ENCODE measurements at regions not wholly inside any gene's neighbourhood (a gene's known extent, or its start where the extent isn't known, plus 50 kb on each side); places are given as distances from the start of the nearest gene placed in this dataset.
"Not testable (repeated sequence)": the region's sequence is repeated elsewhere in the genome, so short reads cannot be mapped to it uniquely, and the experiment has no call there.

DNA sequence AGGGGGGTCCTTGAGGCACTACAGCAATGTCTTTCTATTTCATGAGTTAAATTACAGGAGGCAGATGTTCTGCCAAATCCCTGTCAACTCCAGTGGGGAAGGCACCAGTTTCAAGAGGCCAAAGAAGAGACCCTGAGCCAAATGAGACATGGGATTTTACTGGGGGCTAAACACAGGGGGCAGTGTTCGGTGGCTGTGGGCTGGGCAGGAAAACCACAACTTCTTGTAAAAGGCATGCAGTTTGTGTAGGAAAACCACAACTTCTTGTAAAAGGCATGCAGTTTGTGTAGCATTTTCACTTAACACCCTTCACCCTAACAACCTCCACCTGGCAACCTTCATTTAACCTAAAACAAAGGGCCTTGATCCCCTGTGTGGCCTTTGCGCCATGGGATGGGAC, 61.0 kb downstream of the POLR2M start:
- DNase-seq: no peak

DNA sequence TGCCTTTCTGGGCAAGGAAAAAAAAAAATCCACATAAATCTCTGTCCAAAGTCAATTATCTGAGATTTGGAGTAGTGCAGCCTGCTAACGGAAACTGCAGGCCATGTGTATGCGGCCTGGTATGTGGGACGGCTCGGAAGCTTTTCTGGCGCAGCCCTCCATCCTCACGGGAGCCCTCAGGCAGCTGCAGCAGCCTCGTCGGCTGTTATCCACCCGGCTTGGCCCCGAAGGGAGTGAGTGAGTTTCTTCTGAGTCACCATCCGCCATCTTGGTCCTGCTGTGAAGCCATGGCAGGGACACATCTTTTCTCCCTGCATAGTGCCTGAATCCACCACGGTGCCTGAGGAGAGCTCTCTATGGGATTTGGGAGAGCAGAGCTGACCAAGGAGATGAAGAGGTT, 62.8 kb downstream of the POLR2M start:
- no peak for DNase-seq

DNA sequence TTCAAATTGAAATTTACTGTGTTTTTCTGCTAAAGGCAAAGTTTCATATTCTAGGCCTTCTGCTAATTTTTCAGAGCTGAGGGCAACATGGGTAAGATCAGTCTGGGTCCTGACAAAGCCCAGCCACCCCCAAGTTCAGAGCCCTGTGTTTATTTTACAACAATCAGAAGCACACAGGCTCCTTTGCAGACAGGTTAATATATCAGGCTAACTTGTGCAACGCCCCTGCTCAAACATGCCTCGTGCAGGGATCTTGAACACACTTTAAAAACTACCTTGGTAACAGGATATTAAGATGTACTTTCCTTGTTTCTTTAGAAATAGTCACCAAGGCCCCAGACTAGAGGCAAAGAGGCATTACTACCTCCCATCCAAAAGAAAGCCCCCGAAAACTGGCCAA, 64.0 kb downstream of the POLR2M start:
- DNase-seq: no peak

DNA sequence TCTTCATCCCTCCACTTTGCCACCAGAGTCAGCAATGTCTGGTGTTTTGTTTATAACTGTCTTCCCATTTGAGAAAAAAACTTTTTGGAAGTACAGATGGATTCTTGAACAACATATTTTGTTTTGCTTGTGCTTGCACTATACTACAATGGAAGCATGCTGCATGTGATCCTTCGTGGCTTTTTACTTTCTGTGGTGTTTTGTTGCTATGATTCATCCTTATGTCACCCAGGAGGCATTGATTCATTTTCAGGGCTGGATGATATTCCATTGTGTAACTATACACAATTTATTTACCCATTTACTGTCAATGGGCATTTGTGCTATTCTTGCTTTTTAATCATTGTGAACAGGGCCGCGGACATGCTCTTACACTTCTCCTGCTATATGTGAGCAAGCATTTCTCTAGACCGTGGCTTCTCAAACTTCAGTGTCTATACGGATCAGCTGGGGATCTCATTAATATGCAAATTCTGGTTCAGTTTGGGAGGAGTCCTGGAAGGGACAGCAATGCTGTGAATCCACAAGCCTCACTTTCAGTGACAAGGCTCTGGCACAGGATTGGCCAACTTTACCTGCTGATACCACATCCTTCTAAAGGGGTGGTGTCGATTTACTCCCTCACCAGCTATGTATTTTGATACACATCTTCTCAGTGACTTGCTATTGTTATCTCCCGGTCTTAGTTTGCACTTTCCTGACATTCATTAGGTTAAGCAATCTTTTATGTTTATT, 65.9 kb downstream of the POLR2M start:
- peak; percentile 58 to 76 for DNase-seq

DNA sequence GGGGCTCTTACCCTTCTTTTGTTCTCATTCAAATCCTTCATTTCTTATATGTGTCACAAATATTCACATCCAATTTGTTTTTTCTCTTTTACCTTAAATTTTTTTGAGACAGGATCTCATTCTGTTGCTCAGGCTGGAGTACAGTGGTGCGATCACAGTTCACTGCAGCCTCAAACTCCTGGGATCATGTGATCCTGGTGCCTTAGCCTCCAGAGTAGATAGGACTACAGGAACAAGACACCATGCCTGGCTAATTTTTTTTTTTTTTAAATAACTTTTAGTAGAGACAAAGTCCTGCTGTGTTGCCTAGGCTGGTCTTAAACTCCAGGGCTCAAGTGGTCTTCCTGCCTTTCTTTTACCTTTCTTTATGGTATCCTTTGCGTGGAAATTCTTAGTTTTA, 66.5 kb downstream of the POLR2M start:
- no peak for DNase-seq

DNA sequence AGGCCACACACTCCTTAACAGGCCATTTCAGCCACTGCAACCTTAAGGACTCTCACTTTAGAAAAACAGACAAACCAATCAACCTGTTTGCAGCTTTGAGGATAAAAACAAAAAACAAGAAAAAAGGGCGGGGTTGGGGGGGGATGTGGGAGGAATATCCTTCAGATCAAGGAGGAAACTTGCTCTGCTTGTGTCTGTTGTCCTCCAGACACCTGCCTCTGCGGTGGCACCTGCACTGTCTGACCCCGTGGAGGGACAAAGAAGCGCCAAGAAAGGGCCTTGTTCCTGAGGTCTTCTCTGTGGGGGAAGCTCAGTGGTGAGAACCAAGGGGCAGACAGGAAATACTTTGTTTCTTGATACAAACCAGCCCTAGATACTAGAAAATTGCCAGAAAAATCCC, 70.5 kb downstream of the POLR2M start:
- DNase-seq: no peak

DNA sequence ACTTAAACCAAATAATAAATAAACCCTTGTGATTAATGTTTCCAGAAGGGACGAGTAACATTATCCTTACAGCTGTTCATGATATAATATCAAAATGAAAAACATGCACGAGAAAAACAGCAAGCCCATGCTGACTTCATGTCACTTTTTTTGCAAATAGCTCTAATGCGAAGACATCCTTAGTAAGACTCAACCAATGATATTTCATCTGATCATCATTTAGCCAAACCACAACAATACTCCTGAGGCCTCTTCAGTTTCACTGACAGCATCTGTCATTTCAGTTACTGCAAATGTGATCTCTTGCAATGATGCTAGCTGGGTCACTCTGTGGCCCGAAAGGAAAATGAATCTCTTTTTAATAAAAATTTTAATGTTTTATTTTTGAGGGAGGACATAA, 74.0 kb downstream of the POLR2M start:
- no peak for DNase-seq

DNA sequence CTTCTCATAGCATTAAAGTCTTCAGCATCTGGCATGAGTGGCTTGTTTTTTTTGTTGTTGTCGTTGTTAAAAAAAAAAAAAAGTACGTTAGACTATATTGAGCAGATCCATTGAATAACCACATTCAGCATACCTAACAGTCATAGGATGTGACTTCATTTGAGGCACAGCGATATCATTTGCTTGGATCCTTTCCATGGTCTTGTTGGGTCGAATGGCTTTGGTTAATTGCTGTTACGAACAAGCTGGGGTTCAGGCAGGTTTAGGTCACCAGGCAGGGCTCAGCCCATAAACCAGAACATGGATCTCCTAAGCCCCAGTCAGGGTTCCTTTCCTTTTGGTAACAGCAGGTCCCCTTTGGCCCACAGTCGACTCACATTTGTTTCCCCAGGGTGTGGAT, 76.2 kb downstream of the POLR2M start:
- DNase-seq: no peak

DNA sequence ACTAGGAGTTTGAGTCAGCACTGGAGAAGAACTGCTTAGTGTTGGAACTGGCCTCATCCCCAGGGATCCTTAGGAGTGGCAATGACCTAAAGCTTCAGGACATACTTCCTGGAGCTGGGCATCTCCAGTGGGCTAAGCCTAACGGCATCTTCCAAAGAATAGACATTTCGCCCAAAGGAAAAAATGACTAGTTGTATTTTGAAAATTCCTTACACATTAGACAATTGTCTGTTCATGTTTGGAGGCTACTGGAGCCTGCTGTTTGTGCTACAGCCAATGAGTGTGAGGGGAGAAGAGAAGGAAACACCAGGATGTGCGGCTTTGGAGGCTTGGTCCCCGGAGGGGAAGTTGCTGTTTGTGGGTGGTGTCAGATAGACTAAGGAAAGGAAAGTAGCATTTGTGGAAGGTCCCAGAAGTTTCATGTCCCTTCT, 77.6 kb downstream of the POLR2M start:
- no peak for DNase-seq

DNA sequence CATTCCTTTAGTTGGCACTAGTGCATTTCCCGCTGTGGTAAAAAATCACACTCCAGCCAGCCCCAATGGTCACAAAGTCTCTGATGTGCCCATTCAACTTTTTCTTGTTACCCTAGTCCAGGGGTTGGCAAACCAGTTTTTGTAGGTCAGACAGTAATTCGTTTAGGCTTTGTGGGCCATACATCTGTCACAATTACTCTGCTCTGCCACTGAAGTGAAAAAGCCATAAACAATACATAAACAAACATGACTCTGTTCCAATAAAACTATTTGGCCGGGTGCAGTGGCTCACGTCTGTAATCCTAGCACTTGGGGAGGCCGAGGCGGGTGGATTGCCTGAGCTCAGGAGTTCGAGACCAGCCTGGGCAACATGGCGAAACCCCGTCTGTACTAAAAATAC, 78.5 kb downstream of the POLR2M start:
- DNase-seq: no peak

DNA sequence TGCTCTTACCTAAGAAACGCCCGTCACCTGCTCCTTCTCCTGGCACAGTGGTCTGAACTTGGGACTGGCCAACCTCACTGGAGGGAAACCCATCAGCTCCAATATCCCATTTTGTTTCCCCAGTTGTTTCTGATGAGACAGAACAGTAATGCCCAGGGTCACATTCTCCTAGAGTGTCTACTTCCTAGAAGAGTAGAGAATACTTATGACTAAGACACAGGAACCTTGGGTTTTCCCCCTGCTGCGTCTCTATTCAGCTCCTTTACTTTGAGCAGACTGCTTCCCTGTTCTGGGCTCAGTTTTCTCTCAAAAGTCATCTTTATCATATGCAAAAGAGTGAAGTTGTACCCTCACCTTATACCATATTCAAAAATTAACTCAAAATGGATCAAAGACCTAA, 79.4 kb downstream of the POLR2M start:
- no peak for DNase-seq

DNA sequence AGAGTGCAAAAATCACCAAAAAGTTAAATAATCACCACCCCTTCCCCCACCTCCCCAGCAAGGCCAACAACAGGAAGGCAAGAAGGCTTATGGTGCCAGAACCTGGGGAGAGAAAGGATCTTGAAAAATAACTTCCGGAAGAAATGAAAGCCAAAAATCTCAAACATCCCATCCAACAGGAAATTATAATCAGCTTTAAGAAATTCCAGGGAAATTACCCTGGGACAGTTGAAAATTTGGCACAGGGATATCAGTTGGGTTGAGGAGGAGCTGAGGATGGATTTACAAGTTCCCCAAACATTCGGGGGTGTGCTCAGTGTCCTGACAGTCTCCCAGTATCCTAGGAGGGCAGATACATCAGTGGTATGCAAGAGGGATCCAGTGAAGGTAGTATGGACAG, 82.7 kb downstream of the POLR2M start:
- no peak for DNase-seq

DNA sequence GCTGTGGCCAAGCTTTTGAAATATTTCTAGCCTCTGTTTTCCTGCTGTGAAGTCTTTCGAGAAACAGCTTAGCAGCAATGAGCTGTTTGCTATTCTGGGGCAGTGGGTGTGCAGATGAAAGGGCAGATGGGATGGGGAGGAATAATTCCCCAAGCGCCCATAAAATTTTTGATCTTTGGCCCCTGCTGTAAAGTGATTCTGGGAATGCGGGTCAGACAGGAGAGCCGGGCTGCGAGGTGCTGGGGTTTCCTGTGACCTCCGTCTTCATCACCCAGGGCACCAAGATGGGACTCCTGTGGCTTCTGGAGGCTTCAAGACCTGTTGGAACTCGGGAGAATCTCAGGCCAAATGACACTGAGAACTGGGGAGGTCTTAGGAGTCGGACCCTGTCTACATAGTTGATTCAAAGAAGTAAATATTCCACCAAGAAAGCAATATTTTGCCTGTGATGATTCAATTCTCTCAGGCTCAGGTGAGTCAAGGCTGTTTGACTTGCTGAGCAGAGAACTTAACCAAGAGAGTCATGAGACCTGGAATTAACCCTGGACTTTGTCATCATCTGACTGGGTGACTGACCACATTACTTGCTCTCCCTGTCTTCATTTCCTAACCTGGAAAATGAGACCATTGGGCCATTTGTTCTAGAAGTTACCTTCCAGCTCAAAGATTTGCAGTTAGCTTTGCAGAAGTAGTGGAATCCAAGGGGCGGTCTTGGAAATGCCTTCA, 86.4 kb downstream of the POLR2M start:
- DNase-seq: peak in 1 of 2 experiments; percentile 30

DNA sequence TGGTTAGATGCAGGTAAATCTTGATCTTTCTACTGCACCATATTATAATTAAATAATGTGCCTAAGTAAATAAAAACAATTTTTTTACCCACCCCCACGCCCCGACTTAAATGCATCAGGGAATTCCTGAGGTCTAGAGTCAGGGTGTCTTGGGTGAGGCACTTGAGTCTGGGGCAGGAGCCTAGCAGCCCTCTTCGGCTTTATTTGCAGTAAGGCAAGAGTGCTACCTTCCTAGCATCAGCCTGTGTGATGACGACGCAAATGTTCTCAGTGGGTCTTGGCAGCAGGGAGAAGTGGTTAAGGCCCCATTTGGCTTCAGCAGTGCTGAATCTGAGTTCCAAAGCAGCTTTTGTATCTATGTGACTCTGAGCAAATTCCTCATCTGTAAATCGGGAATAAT, 88.7 kb downstream of the POLR2M start:
- no peak for DNase-seq

DNA sequence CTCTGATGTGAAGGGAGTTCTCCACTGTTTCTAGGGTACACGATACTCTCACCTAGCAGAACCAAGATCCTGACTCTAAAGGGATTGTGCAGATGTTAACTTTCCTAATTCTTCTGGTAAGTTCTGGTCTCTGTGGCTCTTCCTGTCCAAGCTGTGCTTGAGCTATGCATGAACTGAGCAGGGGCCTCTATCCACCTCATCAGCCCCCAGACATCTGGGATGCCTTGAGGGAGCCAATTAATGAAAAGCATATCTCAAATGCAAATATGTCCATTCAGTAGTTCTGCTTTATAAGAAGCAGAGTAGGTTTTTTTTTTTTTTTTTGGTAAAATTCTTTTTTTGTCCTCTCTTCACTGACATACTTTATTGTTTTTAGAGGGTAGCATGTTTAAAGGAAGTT, 89.6 kb downstream of the POLR2M start:
- no peak for DNase-seq

DNA sequence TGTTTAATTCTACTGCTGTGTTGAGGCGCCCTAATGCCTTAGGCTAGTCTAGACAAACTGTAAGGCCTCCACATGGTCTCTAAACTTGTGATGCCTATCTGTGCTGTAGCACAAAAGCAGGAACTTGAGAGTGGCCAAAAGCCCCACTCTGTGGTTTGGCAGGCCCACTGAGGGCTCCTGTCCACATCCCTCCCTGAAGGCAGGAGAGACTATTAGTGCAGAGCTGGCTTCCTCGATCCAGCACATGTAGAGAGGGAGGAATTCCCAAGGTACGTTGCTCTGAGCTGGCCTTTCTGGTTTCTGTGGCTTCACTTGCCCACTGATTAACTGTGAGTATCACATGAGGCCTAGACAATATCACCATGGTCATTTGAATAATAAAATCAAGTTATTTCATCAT, 90.6 kb downstream of the POLR2M start:
- no peak for DNase-seq

DNA sequence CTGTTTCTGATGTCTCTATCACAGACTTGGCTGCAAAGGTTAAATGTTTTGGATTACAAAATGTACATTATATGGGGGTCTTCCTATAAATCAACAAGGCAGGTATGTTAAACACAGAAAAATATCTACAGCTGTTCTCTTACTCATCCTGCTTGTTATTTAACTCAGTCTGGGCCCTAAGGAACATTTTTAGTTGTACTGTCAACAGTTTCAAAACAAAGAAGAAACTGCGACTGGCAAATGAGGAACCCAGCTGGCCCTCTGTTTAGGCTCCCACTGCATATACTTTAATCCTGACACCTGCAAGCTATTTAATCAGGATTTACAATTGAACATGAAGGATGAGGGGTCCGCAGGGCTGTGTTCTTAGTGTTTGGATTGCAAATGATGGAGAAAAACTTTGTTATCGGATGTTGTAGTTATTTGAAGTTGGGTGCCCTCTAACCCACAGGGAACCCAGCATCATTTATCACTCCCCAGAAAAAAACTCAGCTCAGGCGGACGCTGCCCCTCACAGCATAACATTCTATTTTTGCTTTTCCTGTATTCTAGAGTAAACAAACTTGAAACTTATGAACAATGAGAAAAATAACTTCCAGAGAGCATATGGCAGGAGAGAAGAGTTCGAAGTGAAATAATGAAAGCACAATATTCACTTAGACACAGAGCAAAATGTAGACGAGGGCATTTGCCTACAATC, 91.2 kb downstream of the POLR2M start:
- DNase-seq: no peak

DNA sequence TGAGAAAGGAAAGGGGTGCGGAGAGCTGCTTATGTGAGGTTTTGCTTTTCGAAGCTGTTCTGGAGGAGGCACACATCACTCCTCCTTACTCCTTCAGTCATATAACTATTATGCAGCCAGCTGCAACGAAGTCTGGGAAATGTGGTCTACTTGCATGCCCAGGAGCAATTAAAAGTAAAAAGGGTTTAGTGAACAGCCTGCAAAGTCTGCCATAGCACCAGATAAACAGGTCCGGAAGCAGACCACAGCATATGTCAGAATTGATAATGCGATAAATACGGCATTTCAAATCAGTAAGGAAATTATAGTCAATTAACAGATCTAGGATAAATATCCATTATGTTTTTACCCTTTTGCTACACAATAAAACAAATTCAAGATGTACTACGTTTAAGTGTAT, 99.5 kb downstream of the POLR2M start:
- no peak for DNase-seq

DNA sequence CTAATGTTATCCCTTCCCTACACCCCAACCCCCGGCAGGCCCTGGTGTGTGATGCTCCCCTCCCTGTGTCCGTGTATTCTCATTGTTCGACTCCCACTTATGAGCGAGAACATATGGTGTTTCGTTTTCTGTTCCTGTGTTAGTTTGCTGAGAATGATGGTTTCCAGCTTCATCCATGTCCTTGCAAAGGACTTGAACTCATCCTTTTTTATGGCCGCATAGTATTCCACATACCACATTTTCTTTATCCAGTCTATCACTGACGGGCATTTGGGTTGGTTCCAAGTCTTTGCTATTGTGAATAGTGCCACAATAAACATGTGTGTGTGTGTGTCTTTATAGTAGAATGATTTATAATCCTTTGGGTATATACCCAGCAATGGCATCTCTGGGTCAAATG, 102.8 kb downstream of the POLR2M start:
- DNase-seq: not testable (repeated sequence)

DNA sequence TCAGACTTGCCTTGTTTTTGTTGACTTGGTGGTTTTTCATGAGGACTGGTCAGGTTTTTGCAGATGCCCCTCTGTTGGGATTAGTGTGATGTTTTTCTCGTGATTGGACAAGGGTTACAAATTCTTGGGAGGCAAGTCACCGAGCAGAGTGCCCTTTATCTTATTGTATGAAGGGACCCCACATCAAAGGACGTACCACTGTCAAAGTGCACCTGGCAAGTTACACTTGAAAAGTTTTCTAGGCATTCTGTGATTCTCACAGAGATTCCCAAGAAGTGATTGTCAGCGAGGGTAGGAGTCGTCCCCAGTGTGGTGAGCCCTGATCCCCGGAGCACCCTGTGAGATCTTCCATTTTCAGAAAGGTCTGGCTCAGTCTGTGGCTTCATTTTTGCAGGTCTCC, 110.1 kb downstream of the POLR2M start:
- DNase-seq: no peak

DNA sequence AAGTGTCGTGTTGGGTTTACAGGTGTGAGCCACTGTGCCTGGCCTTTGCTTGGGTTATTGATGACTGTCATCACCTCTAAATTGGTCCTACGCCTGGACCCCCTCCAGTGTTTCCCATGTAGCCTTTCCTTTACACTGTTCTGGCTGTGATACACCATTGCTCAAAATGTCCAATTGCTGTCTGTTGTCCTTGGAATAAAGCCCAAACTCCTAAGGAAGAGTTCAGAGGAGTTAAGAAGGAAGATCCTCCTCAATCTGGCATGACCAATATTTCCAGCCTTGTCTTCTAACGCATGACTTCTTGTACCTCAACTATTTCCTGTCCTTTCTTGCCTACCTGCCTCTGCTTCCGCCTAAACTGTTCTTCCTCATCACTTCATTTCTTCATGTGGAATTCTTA, 113.1 kb downstream of the POLR2M start:
- DNase-seq: no peak

DNA sequence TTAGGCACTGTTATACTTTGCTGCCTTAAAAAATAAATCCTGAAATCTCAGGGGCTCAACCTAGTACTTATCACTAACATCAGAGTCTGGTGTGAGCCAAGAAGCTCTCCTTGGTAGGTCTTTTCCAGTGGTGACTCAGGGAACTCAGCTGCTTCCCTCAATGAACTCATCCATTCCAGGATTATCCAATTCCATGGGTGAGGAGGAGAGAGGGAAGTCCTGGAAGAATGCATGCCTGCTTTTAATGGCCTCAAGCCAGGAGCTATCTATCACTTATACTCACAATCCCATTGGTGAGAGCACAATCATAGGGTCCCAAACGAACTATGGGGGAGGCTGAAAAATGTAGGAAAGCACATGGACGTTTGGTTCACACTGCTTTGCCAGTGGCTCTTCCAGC, 113.6 kb downstream of the POLR2M start:
- no peak for DNase-seq

DNA sequence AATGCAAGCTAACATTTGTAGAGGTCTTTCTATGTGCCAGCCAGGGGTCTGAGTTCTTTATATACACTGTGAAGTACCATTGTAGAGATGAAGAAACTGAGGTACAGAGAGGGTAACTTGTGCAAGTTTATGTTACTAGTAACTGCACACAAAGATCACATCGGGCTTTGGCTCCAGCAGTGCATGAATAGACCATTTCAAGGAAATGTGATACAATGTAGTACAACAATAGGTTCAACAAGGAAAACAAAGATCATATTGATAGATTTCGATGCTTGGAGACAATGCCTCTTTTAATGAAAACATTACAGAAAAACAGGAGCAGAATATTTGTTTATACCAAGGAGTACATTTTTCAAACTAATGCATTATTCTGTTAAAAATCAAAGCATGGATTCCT, 115.3 kb downstream of the POLR2M start:
- no peak for DNase-seq

DNA sequence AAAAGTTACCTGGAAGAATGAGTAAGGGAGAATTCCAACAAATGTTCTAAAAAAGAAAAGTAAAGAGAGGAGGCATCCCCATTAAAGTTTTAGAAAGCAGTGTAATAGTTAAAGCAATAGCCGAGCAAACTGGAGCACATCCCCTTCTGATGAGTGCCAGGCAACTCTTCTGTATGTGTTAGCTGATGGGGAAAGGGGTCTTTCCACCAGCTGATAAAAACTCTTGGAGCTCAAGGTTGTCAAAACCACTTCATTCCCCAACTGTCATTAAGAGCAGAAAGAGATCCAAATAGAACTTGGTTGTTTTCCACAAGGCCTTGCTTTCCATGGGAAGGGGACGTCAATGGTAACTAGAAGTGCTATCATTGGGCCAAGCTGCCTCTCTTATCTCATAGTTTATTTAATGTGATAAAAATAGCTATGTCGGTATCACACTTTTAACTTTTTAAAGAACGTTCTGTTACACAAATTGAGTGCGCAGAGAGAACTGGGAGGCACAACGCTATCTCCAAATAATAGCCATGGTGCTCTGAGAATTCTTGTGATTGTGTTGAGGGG, 116.9 kb downstream of the POLR2M start:
- DNase-seq: no peak

Measured in NCI-H526 (cell line).